Testis (tissue), 2 donors: ENCODE measurements at regions not wholly inside any gene's neighbourhood (a gene's known extent, or its start where the extent isn't known, plus 50 kb on each side); places are given as distances from the start of the nearest gene placed in this dataset.

Experiments
- DNase-seq: peaks from one replicate; pipeline ENCODE4 v3.0.0-alpha.2; 2019
- H3K27ac ChIP-seq, 2 donors: fragments of 200-600 bp; sonication (generic); one replicate each; pipeline ENCODE4 v1.5.1; 2019
- H3K27me3 ChIP-seq: fragments of 200-600 bp; sonication (generic); one replicate; pipeline ENCODE4 v1.5.1; 2019
- H3K36me3 ChIP-seq: fragments of 200-600 bp; sonication (generic); one replicate; pipeline ENCODE4 v1.5.1; 2017; ENCODE audit warnings: low read depth; ENCODE audit errors: missing control alignments
- H3K4me1 ChIP-seq: fragments of 200-600 bp; sonication (generic); one replicate; pipeline ENCODE4 v1.5.1; 2019
- H3K4me3 ChIP-seq, 2 donors: fragments of 200-600 bp; sonication (generic); one replicate each; pipeline ENCODE4 v1.5.1; 2017 to 2019
- H3K9me3 ChIP-seq: fragments of 200-600 bp; sonication (generic); one replicate; pipeline ENCODE4 v1.5.1; 2017
- CTCF ChIP-seq, 3 experiments: fragments of 450-650 bp in 2 of 3; fragments of 200-600 bp in 1 of 3; sonication (generic) in 1 of 3; IDR thresholded peaks; one replicate each; pipeline ENCODE4 v1.5.1; 2016 to 2019; ENCODE audit warnings: antibody characterized with exemption in 3 of 3, mild to moderate bottlenecking in 2 of 3, moderate library complexity in 1 of 3
- POLR2A ChIP-seq: fragments of 450-650 bp; IDR thresholded peaks from one replicate; pipeline ENCODE4 v1.6.1; 2017; ENCODE audit warnings: antibody characterized with exemption, mild to moderate bottlenecking, moderate library complexity
- WGBS, 2 donors: methylation state at CpG; one replicate each; pipeline ENCODE4 v1.1.5; 2018; 5-methylcytosine and 5-hydroxymethylcytosine counted together
- intact Hi-C: fragments of 100-400 bp; cut with DNase I; formaldehyde crosslinking; loops from one replicate; pipeline ENCODE4 v1.15.1; 2023; ENCODE audit warnings: low total_unique reads

GRCh38 chr5:108634010-108634616 is 113.6 kb upstream of the FER start:
- no peaks in the 10 kb centered on the region for H3K9me3 ChIP-seq
- H3K27me3 ChIP-seq, result no peaks in the 10 kb centered on the region
- intact Hi-C loops, result no loop called here
- TF ChIP-seq POLR2A (no peak), CTCF (IDR thresholded peaks at IDR 0.05) (no peak)
- H3K4me1 ChIP-seq, result no peaks in the 10 kb centered on the region
- no peaks in the 10 kb centered on the region for H3K36me3 ChIP-seq
- no peak overlapping the region for H3K4me3 ChIP-seq
- DNase-seq, result no peak
- H3K27ac ChIP-seq, result no peak overlapping the region

GRCh38 chr5:108629779-108630528 is 117.7 kb upstream of the FER start:
- H3K27ac ChIP-seq, result no peak overlapping the region
- H3K36me3 ChIP-seq, result no peaks in the 10 kb centered on the region
- WGBS, 2 donors, result 95% methylated on average over 2 of the region's 2 CpGs
- DNase-seq, result no peak
- intact Hi-C loops, result no loop called here
- H3K27me3 ChIP-seq, result no peaks in the 10 kb centered on the region
- TF ChIP-seq CTCF (IDR thresholded peaks at IDR 0.05), result no peak
- no peaks in the 10 kb centered on the region for H3K9me3 ChIP-seq
- H3K4me1 ChIP-seq, result no peaks in the 10 kb centered on the region
- no peak overlapping the region for H3K4me3 ChIP-seq

GRCh38 chr5:108625654-108626053 is 122.0 kb upstream of the FER start:
- Histone ChIP-seq H3K4me3 (no peak overlapping the region), H3K27me3 (no peaks in the 10 kb centered on the region), H3K27ac (no peak overlapping the region), H3K4me1 (no peaks in the 10 kb centered on the region), H3K9me3 (no peaks in the 10 kb centered on the region), H3K36me3 (no peaks in the 10 kb centered on the region)
- DNase-seq, result no peak
- intact Hi-C loops, result no loop called here
- WGBS, 2 donors, result 82 to 83% methylated on average over 2 of the region's 2 CpGs
- TF ChIP-seq POLR2A, result no peak

- H3K36me3 ChIP-seq, result no peaks in the 10 kb centered on the region
- no peaks in the 10 kb centered on the region for H3K9me3 ChIP-seq
- H3K27ac ChIP-seq, result no peak overlapping the region
- H3K4me3 ChIP-seq, result no peak overlapping the region
- no peaks in the 10 kb centered on the region for H3K4me1 ChIP-seq
- DNase-seq, result no peak
- TF ChIP-seq POLR2A (no peak), CTCF (IDR thresholded peaks at IDR 0.05) (no peak)
- intact Hi-C loops, result no loop called here
- no peaks in the 10 kb centered on the region for H3K27me3 ChIP-seq
These were observed 123.9 kb upstream of the FER start for GRCh38 chr5:108623826-108624225.

GRCh38 chr5:108620516-108620915 is 127.2 kb upstream of the FER start:
- intact Hi-C loops, result no loop called here
- Histone ChIP-seq H3K27ac (no peak overlapping the region), H3K36me3 (no peaks in the 10 kb centered on the region), H3K9me3 (no peaks in the 10 kb centered on the region), H3K4me1 (no peaks in the 10 kb centered on the region), H3K4me3 (no peak overlapping the region), H3K27me3 (no peaks in the 10 kb centered on the region)
- 68 to 73% methylated on average over 6 of the region's 6 CpGs for WGBS, 2 donors
- TF ChIP-seq POLR2A, result no peak
- no peak for TF ChIP-seq CTCF (IDR thresholded peaks at IDR 0.05)
- DNase-seq, result no peak
